CD14-positive monocyte (primary cell): ENCODE measurements at regions not wholly inside any gene's neighbourhood (a gene's known extent, or its start where the extent isn't known, plus 50 kb on each side); places are given as distances from the start of the nearest gene placed in this dataset.

ENCODE experiments used
- DNase-seq, 3 donors: peaks; one replicate each; pipeline ENCODE4 v3.0.0-alpha.2; 2011 to 2022
- H2AFZ ChIP-seq: 2 replicates; pipeline ENCODE4 v1.6.0; 2012; ENCODE audit warnings: mild to moderate bottlenecking, low read depth, low read length, inconsistent platforms; ENCODE audit not compliant: insufficient read depth, poor library complexity, severe bottlenecking
- H3K27ac ChIP-seq, 2 donors: 1 replicate in 1 of 2; 2 replicates in 1 of 2; pipeline ENCODE4 v1.5.1; 2012 to 2013; ENCODE audit warnings: low read length in 2 of 2, control low read depth in 1 of 2, inconsistent platforms in 1 of 2, low read depth in 1 of 2, mild to moderate bottlenecking in 1 of 2
- H3K27me3 ChIP-seq, 2 donors: one replicate each; pipeline versions ENCODE4 v1.6.0 to v1.6.1; 2011 to 2013; ENCODE audit warnings: low read length in 2 of 2; ENCODE audit not compliant: control insufficient read depth in 2 of 2, insufficient read depth in 2 of 2
- H3K36me3 ChIP-seq, 2 donors: replicated peaks in 1 of 2; 1 replicate in 1 of 2; 2 replicates in 1 of 2; pipeline versions ENCODE4 v1.5.1 to v1.6.1; 2012 to 2013; ENCODE audit warnings: low read length in 2 of 2, control low read depth in 1 of 2, inconsistent platforms in 1 of 2, mild to moderate bottlenecking in 1 of 2; ENCODE audit not compliant: insufficient read depth in 2 of 2, control insufficient read depth in 1 of 2
- H3K4me1 ChIP-seq, 2 donors: 1 replicate in 1 of 2; 2 replicates in 1 of 2; pipeline versions ENCODE4 v1.5.1 to v1.6.1; 2012 to 2013; ENCODE audit warnings: low read length in 2 of 2, control low read depth in 1 of 2, inconsistent platforms in 1 of 2, mild to moderate bottlenecking in 1 of 2, moderate library complexity in 1 of 2; ENCODE audit not compliant: insufficient read depth in 2 of 2, control insufficient read depth in 1 of 2
- H3K4me2 ChIP-seq: replicated peaks from 2 replicates; pipeline ENCODE3; 2012; ENCODE audit warnings: low read length, moderate library complexity, mild to moderate bottlenecking; ENCODE audit not compliant: poor library complexity, severe bottlenecking; ENCODE audit errors: extremely low read depth
- H3K4me3 ChIP-seq, 3 experiments: fragments of 200-600 bp in 1 of 3; sonication (generic) in 1 of 3; replicated peaks in 1 of 3; 1 replicate in 2 of 3; 2 replicates in 1 of 3; pipeline ENCODE4 v1.5.1; 2011 to 2013; ENCODE audit warnings: low read length in 3 of 3, mild to moderate bottlenecking in 3 of 3, control low read depth in 2 of 3, low read depth in 2 of 3, inconsistent platforms in 1 of 3, moderate library complexity in 1 of 3
- H3K79me2 ChIP-seq: 2 replicates; pipeline ENCODE4 v1.6.0; 2012; ENCODE audit warnings: mild to moderate bottlenecking, control low read depth, inconsistent platforms, low read length, moderate library complexity; ENCODE audit not compliant: insufficient read depth
- H3K9ac ChIP-seq: 2 replicates; pipeline ENCODE4 v1.6.0; 2017; ENCODE audit warnings: low read length, mild to moderate bottlenecking; ENCODE audit not compliant: insufficient read depth, poor library complexity, severe bottlenecking
- H3K9me3 ChIP-seq, 2 donors: replicated peaks in 1 of 2; 1 replicate in 1 of 2; 2 replicates in 1 of 2; pipeline versions ENCODE4 v1.5.1 to v1.6.1; 2012 to 2013; ENCODE audit warnings: low read length in 2 of 2, control low read depth in 1 of 2; ENCODE audit not compliant: control insufficient read depth in 1 of 2, insufficient read depth in 1 of 2
- H4K20me1 ChIP-seq: 2 replicates; pipeline ENCODE4 v1.6.0; 2012; ENCODE audit warnings: mild to moderate bottlenecking, low read length, control low read depth, moderate library complexity; ENCODE audit not compliant: insufficient read depth
- H3K27ac Mint-ChIP-seq, 7 donors: one replicate each; pipeline ENCODE4 v1.8.0; 2020; ENCODE audit warnings: mild to moderate bottlenecking in 7 of 7, mixed read lengths in 7 of 7, moderate library complexity in 6 of 7, inconsistent platforms in 2 of 7
- H3K27me3 Mint-ChIP-seq, 3 donors: one replicate each; pipeline ENCODE4 v1.8.0; 2021 to 2022; ENCODE audit warnings: low read depth in 3 of 3, mild to moderate bottlenecking in 3 of 3, mixed read lengths in 3 of 3, moderate library complexity in 3 of 3, inconsistent platforms in 1 of 3
- H3K36me3 Mint-ChIP-seq, 2 donors: one replicate each; pipeline ENCODE4 v1.8.0; 2020; ENCODE audit warnings: mixed read lengths in 2 of 2, inconsistent platforms in 1 of 2, mild to moderate bottlenecking in 1 of 2
- H3K4me1 Mint-ChIP-seq: one replicate; pipeline ENCODE4 v1.8.0; 2020; ENCODE audit warnings: mild to moderate bottlenecking, mixed read lengths
- H3K4me3 Mint-ChIP-seq, 2 donors: one replicate each; pipeline ENCODE4 v1.8.0; 2020; ENCODE audit warnings: mild to moderate bottlenecking in 2 of 2, mixed read lengths in 2 of 2, moderate library complexity in 1 of 2
- H3K9me3 Mint-ChIP-seq, 7 donors: one replicate each; pipeline ENCODE4 v1.8.0; 2020 to 2022; ENCODE audit warnings: mixed read lengths in 7 of 7, mild to moderate bottlenecking in 6 of 7, moderate library complexity in 6 of 7, inconsistent platforms in 2 of 7
- CTCF ChIP-seq: fragments of 200-600 bp; IDR thresholded peaks from one replicate; pipeline ENCODE4 v1.8.0; 2022; ENCODE audit warnings: antibody characterized with exemption, mild to moderate bottlenecking
- WGBS: methylation state at CpG from one replicate; pipeline ENCODE4 v1.1.5; 2013; ENCODE audit warnings: missing lambda C conversion rate; ENCODE audit not compliant: insufficient coverage; 5-methylcytosine and 5-hydroxymethylcytosine counted together
- intact Hi-C, 2 donors: fragments of 100-400 bp; cut with micrococcal nuclease; formaldehyde crosslinking; loops; one replicate each; pipeline versions ENCODE4 v1.15.0 to v1.15.1; 2023

- Histone ChIP-seq H3K79me2 (no peaks in the 10 kb centered on the region), H3K4me2 (no peak overlapping the region), H3K4me3 (no peak overlapping the region), H4K20me1 (no peaks in the 10 kb centered on the region), H3K27ac (no peak overlapping the region), H3K9me3 (no peaks in the 10 kb centered on the region), H3K9ac (no peak overlapping the region), H3K4me1 (no peaks in the 10 kb centered on the region), H2AFZ (no peak overlapping the region), H3K36me3 (no peaks in the 10 kb centered on the region), H3K27me3 (no peaks in the 10 kb centered on the region)
- DNase-seq, result no peak
- no peaks in the 10 kb centered on the region for H3K36me3 Mint-ChIP-seq
- intact Hi-C loops, result no loop called here
- H3K4me3 Mint-ChIP-seq, result no peak overlapping the region
- peaks cover 0 to 7% (median 6%) of the 10 kb centered on the region in 7 donors for H3K9me3 Mint-ChIP-seq
- H3K27me3 Mint-ChIP-seq, result no peaks in the 10 kb centered on the region
- no peak overlapping the region for H3K27ac Mint-ChIP-seq
- TF ChIP-seq CTCF, result no peak
- no CpG with 5 or more reads among the region's 1 CpG for WGBS
- no peaks in the 10 kb centered on the region for H3K4me1 Mint-ChIP-seq
These were observed 861.5 kb downstream of the ANKRD7 start for GRCh38 chr7:119086026-119086425.

DNA sequence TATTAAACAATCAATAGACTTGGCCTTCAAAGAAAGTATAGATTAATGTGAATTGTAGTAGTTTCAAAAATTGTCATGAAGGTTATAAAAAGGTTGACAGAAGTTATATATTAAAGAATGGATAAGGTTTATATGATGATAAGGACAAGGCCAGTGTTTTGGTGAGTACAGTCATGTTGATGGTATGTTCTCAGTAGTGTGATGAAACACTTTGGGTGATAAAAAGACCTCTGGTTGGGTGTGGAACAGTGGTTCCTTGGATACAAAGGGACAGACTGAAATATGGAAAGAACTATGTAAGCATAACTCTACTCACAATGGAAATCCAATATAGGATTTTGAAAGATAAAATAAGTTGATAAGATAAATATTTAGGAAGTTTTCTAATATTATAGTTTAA, 866.3 kb downstream of the ANKRD7 start:
- Histone ChIP-seq H3K79me2 (no peaks in the 10 kb centered on the region), H4K20me1 (no peaks in the 10 kb centered on the region), H3K4me3 (no peak overlapping the region), H3K4me2 (no peak overlapping the region), H2AFZ (no peak overlapping the region), H3K9me3 (peaks cover 0 to 6% of the 10 kb centered on the region in 2 donors), H3K27me3 (no peaks in the 10 kb centered on the region), H3K4me1 (no peaks in the 10 kb centered on the region), H3K36me3 (no peaks in the 10 kb centered on the region), H3K9ac (no peak overlapping the region), H3K27ac (no peak overlapping the region)
- no peaks in the 10 kb centered on the region for H3K27me3 Mint-ChIP-seq
- H3K4me1 Mint-ChIP-seq, result no peaks in the 10 kb centered on the region
- TF ChIP-seq CTCF, result no peak
- no peaks in the 10 kb centered on the region for H3K36me3 Mint-ChIP-seq
- intact Hi-C loops, result no loop called here
- no peak overlapping the region for H3K27ac Mint-ChIP-seq
- peaks cover 0 to 12% (median 0%) of the 10 kb centered on the region in 7 donors for H3K9me3 Mint-ChIP-seq
- H3K4me3 Mint-ChIP-seq, result no peak overlapping the region
- no peak for DNase-seq
